SJSA1 (cell line): ENCODE measurements at regions not wholly inside any gene's neighbourhood (a gene's known extent, or its start where the extent isn't known, plus 50 kb on each side); places are given as distances from the start of the nearest gene placed in this dataset.

ENCODE experiments used
- DNase-seq, 2 experiments: peaks; one replicate each; pipeline ENCODE4 v3.0.0-alpha.2; 2015 to 2020; ENCODE audit warnings: low spot score in 2 of 2, low read depth in 1 of 2
- H3K27ac ChIP-seq: fragments of 250-450 bp; sonication (Bioruptor Pico); 2 replicates; pipeline ENCODE4 v1.5.1; 2020; ENCODE audit warnings: mild to moderate bottlenecking, moderate library complexity
- H3K27me3 ChIP-seq: fragments of 250-450 bp; sonication (Bioruptor Pico); replicated peaks from 2 replicates; pipeline ENCODE4 v1.5.1; 2020; ENCODE audit warnings: mild to moderate bottlenecking, moderate library complexity
- H3K36me3 ChIP-seq: fragments of 250-450 bp; sonication (Bioruptor Pico); 2 replicates; pipeline ENCODE4 v1.5.1; 2020; ENCODE audit warnings: mild to moderate bottlenecking
- H3K4me1 ChIP-seq: fragments of 250-450 bp; sonication (Bioruptor Pico); replicated peaks from 2 replicates; pipeline ENCODE4 v1.6.1; 2021; ENCODE audit warnings: mild to moderate bottlenecking
- H3K4me3 ChIP-seq: fragments of 250-450 bp; sonication (Bioruptor Pico); 2 replicates; pipeline ENCODE4 v1.5.1; 2020; ENCODE audit warnings: mild to moderate bottlenecking
- H3K9me3 ChIP-seq: fragments of 250-450 bp; sonication (Bioruptor Pico); replicated peaks from 2 replicates; pipeline ENCODE4 v1.5.1; 2020; ENCODE audit warnings: mild to moderate bottlenecking

DNA sequence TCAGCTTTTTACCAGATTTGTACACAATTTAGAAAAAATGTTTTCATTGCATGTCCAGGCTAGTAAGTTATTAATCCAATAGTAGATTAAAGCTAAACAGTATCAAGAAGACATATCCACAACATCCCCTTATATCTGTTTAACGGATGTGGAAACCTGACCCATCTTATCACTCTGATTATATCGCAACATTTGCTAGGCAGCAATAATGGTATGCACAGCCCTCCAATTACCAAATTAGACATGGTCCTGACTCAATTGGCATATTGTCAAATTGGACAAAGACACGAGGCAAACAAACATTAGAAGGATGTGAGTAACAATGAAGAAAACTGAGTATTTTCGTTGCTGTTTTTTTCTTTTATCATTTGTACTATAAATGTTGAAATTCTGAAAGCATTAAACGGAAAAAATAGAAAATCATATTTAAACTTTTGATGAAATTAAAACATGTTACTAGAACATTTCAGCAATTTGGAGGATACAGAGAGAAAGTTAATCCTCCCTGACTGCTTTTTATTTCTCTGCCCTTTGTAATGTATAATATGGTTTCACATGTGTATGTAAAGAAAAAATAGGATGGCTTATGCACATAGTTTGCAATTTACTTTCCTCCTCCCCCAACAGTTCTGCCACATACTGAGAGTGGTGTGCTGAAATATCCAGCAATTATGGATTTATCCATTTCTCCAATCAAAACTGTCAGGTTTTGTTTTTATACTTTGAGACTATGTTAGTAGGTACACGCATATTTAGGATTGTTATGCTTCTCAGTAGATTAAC is 633.7 kb downstream of the ZIC1 start:
- Histone ChIP-seq H3K36me3 (no peaks in the 10 kb centered on the region), H3K27ac (no peak overlapping the region), H3K27me3 (no peaks in the 10 kb centered on the region), H3K4me3 (no peak overlapping the region), H3K4me1 (no peaks in the 10 kb centered on the region), H3K9me3 (no peaks in the 10 kb centered on the region)
- no peak for DNase-seq

DNA sequence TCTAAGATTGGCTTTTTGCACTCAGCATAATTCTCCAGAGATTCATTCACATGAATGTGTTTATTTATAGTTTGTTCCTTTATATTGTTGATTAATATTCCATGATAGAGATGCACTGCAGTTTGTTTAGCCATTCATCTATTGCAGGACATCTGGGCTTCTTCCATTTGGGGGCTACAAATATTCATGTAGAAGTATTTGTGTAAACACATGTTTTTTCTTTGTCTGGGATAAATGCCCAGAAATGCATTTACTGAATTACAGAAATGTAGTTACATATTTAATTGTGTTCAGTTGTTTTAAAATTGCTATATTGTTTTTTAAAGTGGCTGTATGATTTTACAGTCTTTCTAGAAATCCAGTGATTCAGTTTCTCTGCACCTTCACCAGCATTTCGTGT is 635.0 kb downstream of the ZIC1 start:
- Histone ChIP-seq H3K4me3 (no peak overlapping the region), H3K9me3 (no peaks in the 10 kb centered on the region), H3K27me3 (no peaks in the 10 kb centered on the region), H3K27ac (no peak overlapping the region), H3K4me1 (no peaks in the 10 kb centered on the region), H3K36me3 (no peaks in the 10 kb centered on the region)
- no peak for DNase-seq

DNA sequence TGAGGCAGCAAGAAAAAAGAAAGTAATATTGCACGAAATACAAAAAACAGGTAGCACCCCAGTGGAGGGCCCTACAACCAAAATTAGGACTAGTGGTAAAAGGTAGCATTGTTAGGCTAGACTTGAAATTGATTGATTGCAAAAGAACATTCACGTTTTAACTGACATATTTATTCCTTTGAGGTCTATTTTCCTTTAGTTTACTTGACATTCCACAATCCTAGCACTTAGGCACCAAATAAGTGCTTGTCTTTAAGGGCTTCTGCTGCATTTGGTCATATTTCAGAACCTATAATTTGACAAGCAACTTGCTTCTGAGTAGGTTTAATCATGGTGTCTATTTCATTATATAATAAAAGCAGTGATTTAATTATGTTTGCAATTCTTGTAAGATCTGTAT is 642.7 kb upstream of the AGTR1 start:
- Histone ChIP-seq H3K36me3 (no peaks in the 10 kb centered on the region), H3K27ac (no peak overlapping the region), H3K4me3 (no peak overlapping the region), H3K27me3 (no peaks in the 10 kb centered on the region), H3K9me3 (no peaks in the 10 kb centered on the region), H3K4me1 (no peaks in the 10 kb centered on the region)
- no peak for DNase-seq

DNA sequence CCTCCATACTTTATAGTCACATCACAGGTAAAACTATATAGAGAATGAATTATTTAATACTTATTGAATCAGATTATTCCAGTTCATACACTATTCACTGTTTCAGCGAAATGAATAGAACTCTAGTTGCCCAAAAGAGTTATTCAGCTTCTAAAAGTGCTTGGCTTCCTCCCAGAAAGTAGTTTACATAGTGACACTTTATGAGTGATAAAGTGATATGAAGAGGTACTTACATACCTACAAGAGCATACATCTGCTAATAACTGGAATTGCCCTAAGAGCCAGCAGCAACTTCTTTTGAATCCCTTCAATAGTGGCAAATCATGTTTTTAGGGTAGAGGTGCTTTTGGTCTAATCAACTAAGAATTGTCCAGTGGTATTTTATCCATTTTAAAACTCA is 635.1 kb upstream of the AGTR1 start:
- no peaks in the 10 kb centered on the region for H3K36me3 ChIP-seq
- no peak overlapping the region for H3K4me3 ChIP-seq
- H3K9me3 ChIP-seq: no peaks in the 10 kb centered on the region
- H3K4me1 ChIP-seq: no peaks in the 10 kb centered on the region
- no peak overlapping the region for H3K27ac ChIP-seq
- DNase-seq: no peak
- no peaks in the 10 kb centered on the region for H3K27me3 ChIP-seq

DNA sequence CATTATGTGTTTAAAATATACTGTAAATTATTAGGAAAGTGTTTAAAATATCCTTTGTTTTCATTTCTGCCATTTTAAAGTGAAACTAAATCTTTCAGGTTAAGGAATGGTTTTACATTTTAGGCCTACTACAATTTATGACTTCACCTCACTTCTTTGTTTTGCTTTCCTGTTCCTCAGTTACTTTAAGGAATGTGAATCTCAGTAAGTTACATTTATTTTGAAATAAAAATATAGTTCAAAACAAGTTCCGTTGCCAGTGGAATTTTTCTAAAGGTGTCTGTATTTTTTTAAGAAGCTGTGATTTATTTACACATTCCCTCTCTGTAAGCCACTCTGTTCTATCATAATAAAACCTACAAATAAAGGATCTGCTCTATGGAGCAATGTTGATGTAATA is 630.9 kb upstream of the AGTR1 start:
- H3K27me3 ChIP-seq: no peaks in the 10 kb centered on the region
- H3K27ac ChIP-seq: no peak overlapping the region; the same call in 1 of the 2 replicates
- no peaks in the 10 kb centered on the region for H3K36me3 ChIP-seq
- H3K4me1 ChIP-seq: peaks cover 4% of the 10 kb centered on the region; the same call in 1 of the 2 replicates
- peak in 1 of 2 experiments; percentile 1 for DNase-seq
- H3K4me3 ChIP-seq: no peak overlapping the region
- no peaks in the 10 kb centered on the region for H3K9me3 ChIP-seq

DNA sequence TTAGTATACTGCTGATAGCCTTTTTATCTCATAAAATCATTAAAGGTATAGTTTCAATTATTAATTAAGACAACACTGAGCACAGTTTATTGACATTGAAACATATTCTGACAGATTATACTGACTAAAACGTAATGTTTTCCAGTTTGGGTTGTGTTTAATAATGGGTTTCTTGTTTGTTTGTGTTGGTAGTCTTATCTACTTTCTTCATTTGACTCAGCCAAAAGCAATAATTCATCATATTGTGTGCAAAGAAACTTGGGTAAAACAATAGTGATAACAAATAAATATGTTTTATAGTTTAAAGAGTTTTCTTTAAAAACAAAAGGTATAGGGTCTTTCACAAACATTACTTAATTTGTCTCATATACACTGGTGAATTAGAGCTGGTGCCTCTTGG is 629.2 kb upstream of the AGTR1 start:
- Histone ChIP-seq H3K27me3 (no peaks in the 10 kb centered on the region), H3K27ac (no peak overlapping the region), H3K9me3 (no peaks in the 10 kb centered on the region), H3K4me3 (no peak overlapping the region), H3K4me1 (peaks cover 4% of the 10 kb centered on the region; the same call in 1 of the 2 replicates), H3K36me3 (no peaks in the 10 kb centered on the region)
- no peak for DNase-seq

DNA sequence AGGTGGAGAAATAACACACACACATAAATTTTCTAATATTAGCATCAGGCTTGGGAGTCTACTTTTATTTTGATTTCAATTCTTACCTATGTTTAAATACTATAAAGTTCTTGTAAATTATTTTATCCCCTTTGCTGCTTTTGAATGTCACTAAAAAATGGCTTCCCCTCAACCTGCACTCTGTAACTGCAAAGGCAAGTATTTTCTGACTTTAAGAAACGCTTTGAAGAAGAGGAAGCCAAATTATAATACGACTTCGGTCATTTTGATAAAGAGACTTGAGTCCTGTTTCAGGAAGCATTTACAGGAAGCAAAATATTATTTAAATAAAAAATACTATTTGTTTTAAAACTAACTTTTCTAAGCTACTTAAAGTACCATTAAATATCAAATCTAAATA is 627.7 kb upstream of the AGTR1 start:
- H3K9me3 ChIP-seq: no peaks in the 10 kb centered on the region
- peaks cover 4% of the 10 kb centered on the region; the same call in 1 of the 2 replicates for H3K4me1 ChIP-seq
- H3K4me3 ChIP-seq: no peak overlapping the region
- no peaks in the 10 kb centered on the region for H3K36me3 ChIP-seq
- no peaks in the 10 kb centered on the region for H3K27me3 ChIP-seq
- H3K27ac ChIP-seq: no peak overlapping the region
- DNase-seq: no peak

DNA sequence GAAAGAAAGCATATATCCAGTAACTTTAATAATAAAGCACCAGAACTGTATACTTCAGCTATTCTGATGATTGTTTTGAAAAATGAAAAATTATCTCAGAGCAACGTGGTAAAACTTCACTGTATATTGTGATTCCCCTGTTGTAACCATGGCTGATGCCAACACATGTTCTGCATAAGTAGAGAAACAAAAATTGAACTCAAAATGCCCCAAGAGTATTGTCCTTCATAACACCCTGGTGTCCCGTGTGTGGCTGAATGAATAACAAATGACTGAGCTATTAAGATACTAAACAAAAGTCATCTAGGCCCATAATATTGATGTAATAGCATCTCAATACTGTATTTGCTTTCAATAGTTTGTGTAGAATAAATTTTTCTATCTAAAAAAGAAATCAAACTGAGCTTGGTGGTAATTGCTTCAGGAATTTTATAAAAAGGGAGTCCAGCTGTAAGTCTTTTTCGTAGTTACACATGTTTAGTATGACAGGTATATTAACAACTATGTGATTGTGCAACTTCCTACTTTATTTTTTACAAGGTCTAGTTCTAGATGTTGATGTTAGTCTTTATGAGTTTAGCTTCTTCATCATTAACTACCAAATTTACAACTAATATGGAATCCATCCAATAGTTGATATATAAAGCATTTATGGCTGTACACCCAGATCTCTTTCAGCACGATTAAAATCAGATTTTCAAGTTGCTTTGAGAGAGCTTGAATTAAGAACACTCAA is 623.8 kb upstream of the AGTR1 start:
- Histone ChIP-seq H3K9me3 (no peaks in the 10 kb centered on the region), H3K27ac (no peak overlapping the region), H3K4me3 (no peak overlapping the region), H3K27me3 (no peaks in the 10 kb centered on the region), H3K4me1 (no peaks in the 10 kb centered on the region), H3K36me3 (no peaks in the 10 kb centered on the region)
- no peak for DNase-seq

DNA sequence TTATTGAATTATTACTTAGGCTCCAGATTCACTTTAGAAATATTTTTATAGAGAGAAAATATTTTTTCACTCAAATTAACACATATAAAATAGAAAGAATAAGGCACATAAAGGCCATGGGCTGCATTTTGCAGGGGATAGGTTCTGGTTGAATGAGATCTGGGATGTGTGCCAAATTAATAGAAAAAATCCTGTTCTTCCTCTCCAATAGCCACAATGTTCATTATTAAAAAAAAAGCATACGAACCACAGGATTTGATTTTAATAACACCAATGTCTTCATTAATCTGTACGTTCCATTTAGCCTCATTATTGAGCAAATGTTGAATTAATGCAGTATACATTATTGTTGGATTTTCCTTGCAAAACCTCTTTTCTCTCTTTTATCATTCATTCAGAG is 622.8 kb upstream of the AGTR1 start:
- no peak overlapping the region for H3K27ac ChIP-seq
- H3K4me1 ChIP-seq: no peaks in the 10 kb centered on the region

DNA sequence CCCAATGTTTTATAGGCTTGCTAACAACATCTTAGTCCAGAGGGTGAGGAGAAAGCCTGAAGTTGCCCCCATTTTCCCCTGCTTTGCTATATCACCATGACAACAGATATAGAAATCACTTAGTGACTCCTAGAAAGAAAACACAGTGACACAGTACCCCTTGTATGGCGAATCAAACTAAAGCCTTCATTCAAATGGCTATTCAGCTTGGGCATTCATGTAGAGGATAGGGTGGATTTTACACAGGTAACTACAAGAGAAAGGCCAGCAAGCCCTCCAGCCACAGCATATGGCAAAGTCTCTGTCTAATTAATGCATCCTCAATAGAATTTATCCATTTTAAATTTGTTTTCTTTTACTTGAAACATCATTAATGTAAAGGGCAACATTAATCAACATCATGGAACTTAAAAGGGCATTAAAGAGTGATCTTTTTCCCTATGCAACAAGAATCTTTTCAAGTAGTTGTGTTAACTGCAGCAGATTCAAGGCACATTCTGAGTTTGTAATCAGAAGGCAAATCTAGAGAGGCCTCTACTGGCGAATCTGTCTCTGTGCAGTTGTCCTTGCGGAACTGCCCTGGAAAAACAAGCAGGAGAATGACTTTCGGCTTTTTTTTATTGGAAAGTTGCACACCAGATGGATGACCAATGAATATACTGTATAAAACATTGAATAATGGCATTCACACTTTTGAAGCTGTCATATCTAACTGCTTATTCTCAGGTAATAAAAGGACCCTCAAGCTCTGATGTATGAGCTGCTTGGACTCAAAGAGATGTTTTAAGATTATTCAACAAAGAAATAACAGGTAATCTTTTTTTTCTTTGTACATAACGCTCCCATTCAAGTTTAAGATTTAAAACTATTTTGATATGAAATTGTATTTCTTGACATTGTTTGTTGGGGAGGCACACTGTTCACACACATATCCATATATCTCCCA is 621.7 kb upstream of the AGTR1 start:
- Histone ChIP-seq H3K4me3 (no peak overlapping the region), H3K36me3 (no peaks in the 10 kb centered on the region), H3K27ac (no peak overlapping the region), H3K4me1 (no peaks in the 10 kb centered on the region), H3K9me3 (no peaks in the 10 kb centered on the region), H3K27me3 (no peaks in the 10 kb centered on the region)
- DNase-seq: peak in 1 of 2 experiments; percentile 16

More for the DNA sequence above, 622.8 kb upstream of the AGTR1 start:
- DNase-seq: no peak
- no peaks in the 10 kb centered on the region for H3K27me3 ChIP-seq
- no peak overlapping the region for H3K4me3 ChIP-seq
- H3K36me3 ChIP-seq: no peaks in the 10 kb centered on the region
- no peaks in the 10 kb centered on the region for H3K9me3 ChIP-seq

DNA sequence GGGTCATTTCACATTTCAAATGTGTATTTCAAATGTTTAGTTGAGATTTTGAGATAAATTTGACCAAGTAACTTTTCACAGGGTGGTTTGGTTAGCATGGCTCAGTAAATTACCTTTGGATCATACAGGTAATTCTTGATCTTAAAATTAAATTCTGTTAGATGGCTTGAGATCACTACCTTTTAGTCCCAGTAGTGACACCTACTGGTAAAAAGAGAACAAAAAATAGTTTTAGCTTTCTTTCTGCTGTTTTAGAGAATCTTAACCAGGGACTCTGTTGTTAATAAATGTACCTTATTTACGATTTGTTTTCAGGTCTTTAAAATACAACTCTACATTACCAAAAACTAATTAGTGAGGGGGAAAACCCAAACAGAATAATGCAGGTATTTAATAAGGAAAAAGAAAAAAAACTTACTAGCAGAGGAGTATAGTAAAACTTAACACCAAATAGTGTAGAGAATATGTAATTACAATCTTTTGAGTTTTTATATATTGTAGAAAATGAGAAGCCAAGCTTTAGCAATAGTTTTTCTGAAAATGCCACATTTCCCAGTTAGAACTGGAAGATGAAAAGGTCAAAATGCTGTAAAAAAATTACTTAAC is 620.3 kb upstream of the AGTR1 start:
- DNase-seq: peak in 1 of 2 experiments; percentile 22
- Histone ChIP-seq H3K27me3 (no peaks in the 10 kb centered on the region), H3K27ac (no peak overlapping the region), H3K4me1 (no peaks in the 10 kb centered on the region), H3K9me3 (no peaks in the 10 kb centered on the region), H3K36me3 (no peaks in the 10 kb centered on the region), H3K4me3 (no peak overlapping the region)

DNA sequence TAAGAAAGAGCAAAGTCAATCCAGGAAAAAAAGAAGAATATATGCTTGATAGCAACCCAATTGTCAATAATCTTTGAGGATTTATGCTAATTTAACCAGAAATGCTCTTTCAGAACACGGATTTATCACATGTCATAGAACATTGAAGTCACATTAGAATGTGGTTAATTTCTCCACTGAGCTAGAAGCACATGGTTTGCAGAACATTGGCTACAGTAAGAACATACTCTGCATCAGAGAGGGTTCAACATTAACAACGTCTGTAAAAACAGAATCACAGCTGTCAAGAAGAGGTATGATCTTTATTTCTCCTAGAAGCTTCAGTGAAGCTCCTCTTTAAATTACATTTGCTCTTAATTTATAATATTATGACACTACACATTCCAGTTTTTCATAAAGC is 619.7 kb upstream of the AGTR1 start:
- DNase-seq: no peak
- Histone ChIP-seq H3K27me3 (no peaks in the 10 kb centered on the region), H3K36me3 (no peaks in the 10 kb centered on the region), H3K27ac (no peak overlapping the region), H3K9me3 (no peaks in the 10 kb centered on the region), H3K4me3 (no peak overlapping the region), H3K4me1 (no peaks in the 10 kb centered on the region)

DNA sequence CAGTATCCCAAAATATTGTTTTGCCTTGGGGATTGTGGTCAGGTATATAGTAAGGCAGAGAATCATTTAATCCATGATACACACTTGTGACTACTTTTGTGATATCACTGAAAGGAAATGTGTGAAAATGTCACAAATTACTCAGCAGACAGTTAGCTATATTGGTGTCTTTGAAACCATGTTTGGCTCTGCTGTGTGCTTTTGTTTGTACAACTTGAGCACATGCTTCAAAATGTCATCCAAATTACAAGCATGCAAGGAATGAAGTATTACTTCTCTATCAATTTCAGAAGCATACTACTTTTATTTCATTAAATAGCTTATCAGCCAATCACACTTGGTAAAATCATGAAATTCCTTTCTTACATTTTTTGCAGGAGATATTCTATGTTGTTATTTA is 619.0 kb upstream of the AGTR1 start:
- DNase-seq: no peak

More for the DNA sequence above, 619.0 kb upstream of the AGTR1 start:
- Histone ChIP-seq H3K27me3 (no peaks in the 10 kb centered on the region), H3K9me3 (no peaks in the 10 kb centered on the region), H3K4me1 (no peaks in the 10 kb centered on the region), H3K4me3 (no peak overlapping the region), H3K36me3 (no peaks in the 10 kb centered on the region), H3K27ac (no peak overlapping the region)
